Activated naive CD4-positive, alpha-beta T cell treated with anti-CD3 and anti-CD28 coated beads for 36 hours (primary cell): ENCODE measurements at regions not wholly inside any gene's neighbourhood (a gene's known extent, or its start where the extent isn't known, plus 50 kb on each side); places are given as distances from the start of the nearest gene placed in this dataset.

Experiments used
- CTCF ChIA-PET: fragments of 350-600 bp; sonication (Branson Sonifier 250); formaldehyde crosslinking; loops from one replicate; lab custom pipeline; 2021; ENCODE audit warnings: antibody characterized with exemption; lab: Charles Lee
- DNase-seq: peaks from one replicate; pipeline ENCODE4 v3.0.0-alpha.2; 2020
- H3K27ac Mint-ChIP-seq: one replicate; pipeline ENCODE4 v1.8.0; 2021; ENCODE audit warnings: mild to moderate bottlenecking, mixed read lengths
- H3K27me3 Mint-ChIP-seq: one replicate; pipeline ENCODE4 v1.8.0; 2021; ENCODE audit warnings: low read depth, mixed read lengths
- H3K36me3 Mint-ChIP-seq: one replicate; pipeline ENCODE4 v1.8.0; 2021; ENCODE audit warnings: low read depth, mixed read lengths
- H3K4me1 Mint-ChIP-seq: one replicate; pipeline ENCODE4 v1.8.0; 2021; ENCODE audit warnings: low read depth, mixed read lengths
- H3K4me3 Mint-ChIP-seq: one replicate; pipeline ENCODE4 v1.8.0; 2021; ENCODE audit warnings: mild to moderate bottlenecking, moderate library complexity, mixed read lengths
- H3K9me3 Mint-ChIP-seq: one replicate; pipeline ENCODE4 v1.8.0; 2021; ENCODE audit warnings: mixed read lengths
- intact Hi-C: fragments of 100-400 bp; cut with micrococcal nuclease; formaldehyde crosslinking; loops from one replicate; pipeline ENCODE4 v1.15.1; 2023

DNA sequence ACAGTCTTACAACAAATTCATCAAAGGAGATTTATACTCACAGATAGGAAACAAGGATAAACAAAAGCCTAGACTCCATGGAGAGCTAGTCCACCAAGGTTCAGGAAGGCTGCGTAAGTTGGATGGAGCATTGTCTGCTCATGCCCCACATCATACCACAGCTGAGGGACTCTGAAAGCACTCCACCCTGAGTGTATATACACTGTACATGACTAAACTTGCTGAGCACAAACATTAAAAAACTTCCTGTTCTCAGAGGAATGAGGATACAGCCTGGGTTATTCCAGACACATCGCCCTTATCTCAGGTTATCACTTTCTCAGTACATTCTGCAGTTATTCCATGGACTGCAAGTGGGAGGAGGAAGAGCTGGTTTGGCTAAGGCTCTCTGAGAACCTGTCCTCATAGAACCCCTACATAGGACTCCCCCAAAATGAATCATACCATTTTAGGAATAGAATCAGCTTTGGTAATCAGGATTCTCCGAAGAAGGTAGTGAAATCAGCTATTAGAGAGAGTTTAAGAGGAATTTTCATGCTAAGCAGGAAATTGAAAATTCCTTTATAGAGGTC, 58.0 kb upstream of the PRMT6 start:
- H3K36me3 Mint-ChIP-seq = no peaks in the 10 kb centered on the region
- peaks cover 2% of the 10 kb centered on the region for H3K9me3 Mint-ChIP-seq
- H3K27ac Mint-ChIP-seq = no peak overlapping the region
- intact Hi-C loops = no loop called here
- CTCF ChIA-PET = no interaction called here
- H3K4me1 Mint-ChIP-seq = no peaks in the 10 kb centered on the region
- peaks cover 2% of the 10 kb centered on the region for H3K27me3 Mint-ChIP-seq
- no peak overlapping the region for H3K4me3 Mint-ChIP-seq
- no peak for DNase-seq

DNA sequence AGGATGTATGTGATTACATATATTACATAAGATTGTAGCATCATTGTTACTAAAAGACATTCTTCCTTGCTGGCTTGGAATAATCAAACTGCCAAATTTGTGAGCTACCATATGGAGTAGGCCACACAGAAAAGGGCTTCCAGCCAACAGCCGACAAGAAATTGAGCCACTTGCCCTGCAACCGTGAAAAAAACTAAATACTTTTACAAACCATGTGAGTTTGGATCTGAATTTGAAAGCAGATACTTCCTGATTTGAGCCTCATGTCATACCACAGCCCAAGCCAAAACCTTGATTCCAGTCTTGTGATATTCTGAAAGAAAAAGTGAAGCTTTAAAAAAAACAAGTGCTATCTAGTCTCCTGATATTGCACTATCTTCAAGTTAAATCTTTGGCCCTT, 55.6 kb upstream of the PRMT6 start:
- H3K9me3 Mint-ChIP-seq = peaks cover 2% of the 10 kb centered on the region
- CTCF ChIA-PET = no interaction called here
- H3K4me1 Mint-ChIP-seq = no peaks in the 10 kb centered on the region
- H3K27ac Mint-ChIP-seq = no peak overlapping the region
- H3K4me3 Mint-ChIP-seq = no peak overlapping the region
- no peaks in the 10 kb centered on the region for H3K36me3 Mint-ChIP-seq
- peaks cover 2% of the 10 kb centered on the region for H3K27me3 Mint-ChIP-seq
- no peak for DNase-seq
- intact Hi-C loops = no loop called here

DNA sequence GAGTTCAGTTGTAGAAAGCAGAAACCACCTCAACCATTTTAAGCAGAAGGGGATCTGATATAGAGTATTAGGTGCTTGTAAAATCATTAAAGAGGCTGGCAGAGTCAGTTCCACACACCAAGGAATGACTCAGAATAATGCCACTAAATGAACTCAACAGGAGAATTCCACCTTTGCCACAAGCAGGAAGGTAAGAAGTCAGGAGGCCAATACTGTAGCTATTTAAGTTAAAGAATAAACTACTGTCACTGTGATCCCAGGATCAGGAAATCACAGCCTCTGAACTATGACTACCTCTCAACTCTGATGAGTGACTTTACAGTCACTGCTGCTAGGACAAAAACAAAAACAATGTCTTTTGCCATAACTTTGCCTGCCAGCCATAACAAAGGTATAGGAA, 52.5 kb upstream of the PRMT6 start:
- CTCF ChIA-PET = no interaction called here
- intact Hi-C loops = no loop called here
- no peak for DNase-seq
- H3K4me1 Mint-ChIP-seq = no peaks in the 10 kb centered on the region
- H3K27me3 Mint-ChIP-seq = peaks cover 10% of the 10 kb centered on the region
- H3K9me3 Mint-ChIP-seq = no peaks in the 10 kb centered on the region
- H3K4me3 Mint-ChIP-seq = no peak overlapping the region
- H3K36me3 Mint-ChIP-seq = no peaks in the 10 kb centered on the region
- no peak overlapping the region for H3K27ac Mint-ChIP-seq

DNA sequence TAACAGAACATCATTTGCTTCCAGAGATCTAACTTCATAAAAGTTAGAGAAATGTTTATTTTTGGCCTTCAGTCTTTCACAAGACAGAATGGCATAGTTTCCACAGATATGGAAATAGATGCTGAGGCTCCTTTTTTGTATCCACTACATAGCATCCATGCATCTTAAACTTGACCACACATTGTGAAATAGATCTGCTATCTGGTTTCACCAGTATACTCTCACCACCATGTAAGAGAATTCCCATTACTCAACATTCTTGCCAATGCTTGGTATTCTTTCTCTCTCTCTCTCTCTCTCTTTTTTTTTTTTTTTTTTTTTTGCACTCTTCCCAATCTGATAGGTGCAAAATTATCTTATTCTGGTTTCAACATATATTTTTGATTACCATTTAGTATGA, 52.1 kb upstream of the PRMT6 start:
- intact Hi-C loops = no loop called here
- peaks cover 13% of the 10 kb centered on the region for H3K27me3 Mint-ChIP-seq
- H3K4me3 Mint-ChIP-seq = no peak overlapping the region

More for the DNA sequence above, 52.1 kb upstream of the PRMT6 start:
- Mint-ChIP-seq H3K36me3 (no peaks in the 10 kb centered on the region), H3K4me1 (no peaks in the 10 kb centered on the region), H3K9me3 (no peaks in the 10 kb centered on the region), H3K27ac (no peak overlapping the region)
- CTCF ChIA-PET = no interaction called here
- DNase-seq = no peak
